Trophoblast cell (in vitro differentiated cells and primary cell): ENCODE measurements at regions not wholly inside any gene's neighbourhood (a gene's known extent, or its start where the extent isn't known, plus 50 kb on each side); places are given as distances from the start of the nearest gene placed in this dataset.

Experiments
- DNase-seq, 2 donors: peaks; one replicate each; pipeline ENCODE4 v3.0.0-alpha.2; 2016
- H2AFZ ChIP-seq: 2 replicates; pipeline ENCODE4 v1.6.1; 2013; ENCODE audit warnings: low read length, moderate library complexity, mild to moderate bottlenecking; ENCODE audit not compliant: insufficient read depth, poor library complexity
- H2AK5ac ChIP-seq: 2 replicates; pipeline ENCODE4 v1.6.1; 2013; ENCODE audit warnings: mild to moderate bottlenecking, low read length
- H2BK120ac ChIP-seq: 2 replicates; pipeline ENCODE4 v1.6.1; 2013; ENCODE audit warnings: low read length, mild to moderate bottlenecking, moderate library complexity; ENCODE audit not compliant: insufficient read depth, poor library complexity
- H2BK12ac ChIP-seq: 2 replicates; pipeline ENCODE4 v1.6.1; 2013; ENCODE audit warnings: mild to moderate bottlenecking, low read length, moderate library complexity
- H2BK5ac ChIP-seq: 2 replicates; pipeline ENCODE4 v1.6.1; 2013; ENCODE audit warnings: low read length, low read depth, moderate library complexity, mild to moderate bottlenecking; ENCODE audit not compliant: poor library complexity
- H3K14ac ChIP-seq: 2 replicates; pipeline ENCODE4 v1.6.1; 2013; ENCODE audit warnings: mild to moderate bottlenecking, low read length
- H3K18ac ChIP-seq: 2 replicates; pipeline ENCODE4 v1.6.1; 2013; ENCODE audit warnings: mild to moderate bottlenecking, low read length
- H3K23ac ChIP-seq: 2 replicates; pipeline ENCODE4 v1.6.1; 2013; ENCODE audit warnings: low read length
- H3K27ac ChIP-seq: 2 replicates; pipeline ENCODE4 v1.5.1; 2013; ENCODE audit warnings: low read depth, mild to moderate bottlenecking, inconsistent platforms, low read length, moderate library complexity
- H3K27me3 ChIP-seq: 2 replicates; pipeline ENCODE4 v1.6.1; 2013; ENCODE audit warnings: inconsistent platforms, mild to moderate bottlenecking, low read length, moderate library complexity; ENCODE audit not compliant: insufficient read depth
- H3K36me3 ChIP-seq, 2 experiments: 1 replicate in 1 of 2; 2 replicates in 1 of 2; pipeline ENCODE4 v1.6.1; 2013; ENCODE audit warnings: low read length in 2 of 2, mild to moderate bottlenecking in 2 of 2, moderate library complexity in 1 of 2; ENCODE audit not compliant: insufficient read depth in 2 of 2, control insufficient read depth in 1 of 2
- H3K4ac ChIP-seq: 2 replicates; pipeline ENCODE4 v1.6.1; 2013; ENCODE audit warnings: low read depth, mild to moderate bottlenecking, low read length, moderate library complexity
- H3K4me1 ChIP-seq, 2 experiments: 1 replicate in 1 of 2; 2 replicates in 1 of 2; pipeline ENCODE4 v1.6.1; 2013; ENCODE audit warnings: low read length in 2 of 2, mild to moderate bottlenecking in 2 of 2, moderate library complexity in 1 of 2; ENCODE audit not compliant: insufficient read depth in 2 of 2, control insufficient read depth in 1 of 2
- H3K4me2 ChIP-seq: 2 replicates; pipeline ENCODE4 v1.6.1; 2013; ENCODE audit warnings: inconsistent platforms, mild to moderate bottlenecking, low read length, moderate library complexity
- H3K4me3 ChIP-seq: 2 replicates; pipeline ENCODE4 v1.5.1; 2013; ENCODE audit warnings: mild to moderate bottlenecking, low read depth, low read length, inconsistent platforms
- H3K79me1 ChIP-seq: one replicate; pipeline ENCODE4 v1.6.1; 2013; ENCODE audit warnings: low read length
- H3K79me2 ChIP-seq: 2 replicates; pipeline ENCODE4 v1.6.1; 2013; ENCODE audit warnings: low read length, mild to moderate bottlenecking; ENCODE audit not compliant: control insufficient read depth, insufficient read depth, poor library complexity
- H3K9ac ChIP-seq: 2 replicates; pipeline ENCODE4 v1.6.1; 2013; ENCODE audit warnings: mild to moderate bottlenecking, low read length
- H3K9me3 ChIP-seq: 2 replicates; pipeline ENCODE4 v1.6.1; 2013; ENCODE audit warnings: low read depth, mild to moderate bottlenecking, control low read depth, inconsistent platforms, low read length; ENCODE audit not compliant: insufficient read depth
- H4K12ac ChIP-seq: 2 replicates; pipeline ENCODE4 v1.6.1; 2013; ENCODE audit warnings: low read depth, mild to moderate bottlenecking, low read length, moderate library complexity
- H4K8ac ChIP-seq: 2 replicates; pipeline ENCODE4 v1.6.1; 2013; ENCODE audit warnings: low read depth, mild to moderate bottlenecking, low read length, moderate library complexity
- H4K91ac ChIP-seq: one replicate; pipeline ENCODE4 v1.6.1; 2013; ENCODE audit warnings: low read depth, mild to moderate bottlenecking, low read length, moderate library complexity
- WGBS: extraction: QIAGEN DNeasy Blood & Tissue Kit; methylation state at CpG from one replicate; pipeline ENCODE4 v1.1.7; 2013; ENCODE audit warnings: missing lambda C conversion rate; ENCODE audit not compliant: insufficient read length, insufficient coverage; ENCODE audit errors: extremely low coverage; 5-methylcytosine and 5-hydroxymethylcytosine counted together

DNA sequence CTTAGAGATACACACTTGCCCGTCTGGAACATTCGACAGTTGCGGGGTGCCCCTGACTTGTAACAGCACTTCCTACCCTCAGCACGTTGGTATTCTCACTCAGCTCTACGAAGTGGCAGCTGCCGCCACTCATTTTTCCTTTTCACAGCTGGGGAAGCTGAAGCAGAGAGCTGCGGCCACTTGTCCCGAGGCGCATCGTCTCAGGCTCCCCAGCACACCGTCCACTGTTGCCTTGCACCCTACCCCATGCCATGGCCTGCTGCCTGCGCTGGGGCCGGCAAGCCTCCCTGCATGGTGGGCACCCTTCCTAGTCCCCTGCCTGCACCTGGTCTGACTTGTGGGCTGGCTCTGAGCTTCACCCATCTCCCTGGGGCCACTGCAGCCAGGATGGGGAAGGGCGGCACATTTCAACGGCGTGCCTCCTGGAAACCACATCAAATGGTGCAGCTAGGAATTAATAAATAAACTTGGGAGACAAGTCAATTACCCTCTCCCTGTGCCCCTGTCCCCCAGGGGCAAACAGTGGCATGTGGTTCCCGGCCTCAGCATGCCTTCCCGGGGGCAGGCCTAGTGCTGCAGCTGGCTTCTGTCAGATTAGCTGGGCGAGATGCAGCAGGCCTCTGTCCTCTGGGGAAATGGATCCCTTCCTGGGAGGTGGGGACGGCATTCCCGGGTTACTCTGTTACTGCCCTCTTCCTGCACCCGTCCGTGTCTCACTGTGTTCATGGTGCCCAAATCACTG is 64.7 kb upstream of the HAAO start:
- no CpG with 5 or more reads among the region's 23 CpGs for WGBS
- H3K18ac ChIP-seq = no peak overlapping the region

GRCh38 chr2:42856106-42856860 is 63.9 kb upstream of the HAAO start:
- no peak overlapping the region for H3K9ac ChIP-seq
- no peaks in the 10 kb centered on the region for H3K79me2 ChIP-seq
- H4K12ac ChIP-seq = no peak overlapping the region
- H3K18ac ChIP-seq = no peak overlapping the region
- no peak overlapping the region for H2BK12ac ChIP-seq
- no peak overlapping the region for H4K91ac ChIP-seq
- peaks cover 10 to 21% of the 10 kb centered on the region in 2 experiments for H3K4me1 ChIP-seq
- no peak overlapping the region for H3K4ac ChIP-seq
- no peak overlapping the region for H3K14ac ChIP-seq
- DNase-seq = no peak
- H3K27ac ChIP-seq = no peak overlapping the region
- no peak overlapping the region for H3K4me3 ChIP-seq
- no peaks in the 10 kb centered on the region for H3K9me3 ChIP-seq
- H3K36me3 ChIP-seq = no peaks in the 10 kb centered on the region
- H3K23ac ChIP-seq = no peak overlapping the region
- H4K8ac ChIP-seq = no peak overlapping the region
- no peak overlapping the region for H2AK5ac ChIP-seq
- no peak overlapping the region for H2BK120ac ChIP-seq
- no peak overlapping the region for H2BK5ac ChIP-seq
- no peak overlapping the region for H2AFZ ChIP-seq
- WGBS = no CpG with 5 or more reads among the region's 16 CpGs
- no peaks in the 10 kb centered on the region for H3K79me1 ChIP-seq
- H3K4me2 ChIP-seq = no peak overlapping the region
- H3K27me3 ChIP-seq = no peaks in the 10 kb centered on the region

More for the DNA sequence above, 64.7 kb upstream of the HAAO start:
- no peak overlapping the region for H2AFZ ChIP-seq
- no peaks in the 10 kb centered on the region for H3K79me2 ChIP-seq
- H3K4me1 ChIP-seq = peaks cover 10 to 21% of the 10 kb centered on the region in 2 experiments
- no peak overlapping the region for H3K27ac ChIP-seq
- H3K79me1 ChIP-seq = no peaks in the 10 kb centered on the region
- H4K8ac ChIP-seq = no peak overlapping the region
- no peak overlapping the region for H3K4ac ChIP-seq
- no peak overlapping the region for H2BK120ac ChIP-seq
- no peak overlapping the region for H3K4me2 ChIP-seq
- H4K12ac ChIP-seq = no peak overlapping the region
- H4K91ac ChIP-seq = no peak overlapping the region
- no peaks in the 10 kb centered on the region for H3K36me3 ChIP-seq
- H3K27me3 ChIP-seq = no peaks in the 10 kb centered on the region
- H2BK12ac ChIP-seq = no peak overlapping the region
- H2AK5ac ChIP-seq = no peak overlapping the region
- no peak overlapping the region for H3K14ac ChIP-seq
- no peaks in the 10 kb centered on the region for H3K9me3 ChIP-seq
- H3K4me3 ChIP-seq = peak overlapping the region; percentile 32
- H3K9ac ChIP-seq = no peak overlapping the region
- DNase-seq = no peak
- no peak overlapping the region for H3K23ac ChIP-seq
- no peak overlapping the region for H2BK5ac ChIP-seq

- no peak overlapping the region for H3K23ac ChIP-seq
- H2BK120ac ChIP-seq = no peak overlapping the region
- peaks cover 10 to 21% of the 10 kb centered on the region in 2 experiments for H3K4me1 ChIP-seq
- H2AFZ ChIP-seq = no peak overlapping the region
- H3K27ac ChIP-seq = no peak overlapping the region
- H3K4ac ChIP-seq = no peak overlapping the region
- no peaks in the 10 kb centered on the region for H3K9me3 ChIP-seq
- no peak for DNase-seq
- H3K79me1 ChIP-seq = no peaks in the 10 kb centered on the region
- H3K14ac ChIP-seq = no peak overlapping the region
- no peak overlapping the region for H4K12ac ChIP-seq
- H2AK5ac ChIP-seq = peak overlapping the region; percentile 26
- H3K79me2 ChIP-seq = no peaks in the 10 kb centered on the region
- no peak overlapping the region for H3K9ac ChIP-seq
- H4K91ac ChIP-seq = no peak overlapping the region
- no peak overlapping the region for H3K4me3 ChIP-seq
- no peaks in the 10 kb centered on the region for H3K36me3 ChIP-seq
- H4K8ac ChIP-seq = no peak overlapping the region
- H3K4me2 ChIP-seq = no peak overlapping the region
- no peaks in the 10 kb centered on the region for H3K27me3 ChIP-seq
- H2BK12ac ChIP-seq = peak overlapping the region; percentile 13
- no CpG with 5 or more reads among the region's 11 CpGs for WGBS
- H2BK5ac ChIP-seq = no peak overlapping the region
- H3K18ac ChIP-seq = no peak overlapping the region
Measured at GRCh38 chr2:42855221-42855970, 63.0 kb upstream of the HAAO start.

- no peak overlapping the region for H3K4me3 ChIP-seq
- H2BK5ac ChIP-seq = no peak overlapping the region
- H2BK12ac ChIP-seq = no peak overlapping the region
- no peak overlapping the region for H3K14ac ChIP-seq
- WGBS = no CpG with 5 or more reads among the region's 16 CpGs
- H3K4me2 ChIP-seq = no peak overlapping the region
- no peak overlapping the region for H3K27ac ChIP-seq
- H3K27me3 ChIP-seq = no peaks in the 10 kb centered on the region
- H4K8ac ChIP-seq = no peak overlapping the region
- no peaks in the 10 kb centered on the region for H3K9me3 ChIP-seq
- no peak overlapping the region for H3K18ac ChIP-seq
- peak in 1 of 2 donors; percentile 26 for DNase-seq
- H3K79me1 ChIP-seq = no peaks in the 10 kb centered on the region
- no peak overlapping the region for H3K23ac ChIP-seq
- H4K12ac ChIP-seq = no peak overlapping the region
- H2AFZ ChIP-seq = no peak overlapping the region
- H4K91ac ChIP-seq = no peak overlapping the region
- H3K79me2 ChIP-seq = no peaks in the 10 kb centered on the region
- H2AK5ac ChIP-seq = no peak overlapping the region
- H3K4ac ChIP-seq = no peak overlapping the region
- H3K4me1 ChIP-seq = peaks cover 10 to 21% of the 10 kb centered on the region in 2 experiments
- no peak overlapping the region for H2BK120ac ChIP-seq
- H3K9ac ChIP-seq = no peak overlapping the region
- no peaks in the 10 kb centered on the region for H3K36me3 ChIP-seq
Measured at GRCh38 chr2:42854207-42854818, 61.9 kb upstream of the HAAO start.
